Caco-2 (cell line): ENCODE measurements at regions not wholly inside any gene's neighbourhood (a gene's known extent, or its start where the extent isn't known, plus 50 kb on each side); places are given as distances from the start of the nearest gene placed in this dataset.

Source experiments
- BruUV-seq: library from RNA; stranded (reverse); fragments of 400-500 nt; replicated peaks from 2 replicates; lab custom pipeline; 2021; lab: Mats Ljungman, UMichigan
- CTCF ChIA-PET: fragments of 300-600 bp; sonication (Branson Sonifier 250); formaldehyde crosslinking; loops from one replicate; lab custom pipeline; 2022; ENCODE audit warnings: antibody characterized with exemption; lab: Charles Lee
- POLR2A ChIA-PET: fragments of 300-600 bp; sonication (Branson Sonifier 250); formaldehyde crosslinking; loops from one replicate; lab custom pipeline; 2022; ENCODE audit warnings: antibody characterized with exemption; lab: Charles Lee
- DNase-seq, 2 experiments: peaks; one replicate each; pipeline versions ENCODE4 v3.0.0 to v3.0.0-alpha.2; 2020 to 2022
- H3K27me3 ChIP-seq: replicated peaks from 2 replicates; pipeline ENCODE4 v1.6.0; 2011; ENCODE audit warnings: low read length; ENCODE audit not compliant: control insufficient read depth, insufficient read depth
- H3K36me3 ChIP-seq: 2 replicates; pipeline ENCODE4 v1.5.1; 2011; ENCODE audit warnings: low read length; ENCODE audit not compliant: control insufficient read depth, insufficient read depth
- H3K4me1 ChIP-seq: fragments of 250-450 bp; sonication (Bioruptor Pico); 2 replicates; pipeline ENCODE4 v1.5.1; 2020; ENCODE audit warnings: mild to moderate bottlenecking
- H3K4me3 ChIP-seq: 2 replicates; pipeline ENCODE4 v1.5.1; 2011; ENCODE audit warnings: low read depth, mild to moderate bottlenecking, control low read depth, low read length
- H3K9me3 ChIP-seq: fragments of 250-450 bp; sonication (Bioruptor Pico); 2 replicates; pipeline ENCODE4 v1.5.1; 2020; ENCODE audit warnings: mild to moderate bottlenecking, moderate library complexity
- H3K27ac Mint-ChIP-seq: one replicate; pipeline ENCODE4 v1.8.0; 2022; ENCODE audit warnings: mixed read lengths; ENCODE audit not compliant: unreplicated experiment
- H3K27me3 Mint-ChIP-seq: one replicate; pipeline ENCODE4 v1.8.0; 2022; ENCODE audit warnings: mixed read lengths; ENCODE audit not compliant: insufficient read depth, unreplicated experiment
- H3K36me3 Mint-ChIP-seq: one replicate; pipeline ENCODE4 v1.8.0; 2022; ENCODE audit warnings: mild to moderate bottlenecking, mixed read lengths; ENCODE audit not compliant: insufficient read depth, unreplicated experiment
- H3K4me1 Mint-ChIP-seq: one replicate; pipeline ENCODE4 v1.8.0; 2022; ENCODE audit warnings: low read depth, mixed read lengths; ENCODE audit not compliant: unreplicated experiment
- H3K4me3 Mint-ChIP-seq: one replicate; pipeline ENCODE4 v1.8.0; 2022; ENCODE audit warnings: mild to moderate bottlenecking, moderate library complexity, mixed read lengths; ENCODE audit not compliant: unreplicated experiment
- H3K9me3 Mint-ChIP-seq: one replicate; pipeline ENCODE4 v1.8.0; 2022; ENCODE audit warnings: mixed read lengths; ENCODE audit not compliant: unreplicated experiment
- CTCF ChIP-seq, 2 experiments: fragments of 200-600 bp in 1 of 2; IDR thresholded peaks; 1 replicate in 1 of 2; 2 replicates in 1 of 2; pipeline versions ENCODE4 v1.5.1 to v1.8.0; 2011 to 2022; ENCODE audit warnings: antibody characterized with exemption in 1 of 2, control low read depth in 1 of 2, inconsistent platforms in 1 of 2, low read depth in 1 of 2, low read length in 1 of 2, mild to moderate bottlenecking in 1 of 2, moderate library complexity in 1 of 2; ENCODE audit not compliant: insufficient read depth in 1 of 2, severe bottlenecking in 1 of 2, unreplicated experiment in 1 of 2
- intact Hi-C: fragments of 100-400 bp; cut with micrococcal nuclease; formaldehyde crosslinking; loops from one replicate; pipeline ENCODE4 v1.10.0; 2022; ENCODE audit not compliant: unreplicated experiment

DNA sequence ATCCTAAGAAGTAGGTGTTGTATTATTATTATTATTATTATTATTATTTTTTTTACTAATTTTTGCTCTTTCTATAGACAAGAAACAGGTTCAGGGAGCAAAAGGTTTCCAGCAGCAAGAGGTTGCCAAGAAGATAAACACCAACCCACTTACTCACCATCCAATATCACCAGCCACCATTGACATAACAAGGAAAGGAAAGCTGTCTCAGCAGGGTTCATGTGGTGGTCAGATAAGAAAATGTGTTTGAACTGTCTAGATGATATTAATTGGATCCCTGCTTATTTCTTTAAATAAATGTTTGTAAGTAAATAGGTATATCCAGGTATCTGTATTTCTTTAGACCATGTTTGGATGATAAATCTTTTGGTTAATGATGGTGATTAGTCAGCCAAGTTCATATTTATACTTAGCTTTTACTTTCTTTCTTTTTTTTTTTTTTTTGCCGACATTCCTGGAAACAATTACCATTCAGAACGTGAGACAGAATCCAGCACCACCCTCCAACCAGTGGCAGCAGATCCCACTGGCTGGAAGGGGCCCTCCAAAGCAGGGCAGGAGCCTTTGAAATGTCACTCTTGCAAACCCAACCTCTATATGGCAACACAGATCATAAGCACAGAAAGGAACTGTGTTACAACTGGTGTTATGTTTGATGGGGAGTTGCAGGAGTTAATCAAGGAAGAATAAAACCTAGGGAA, 139.2 kb upstream of the ECI2 start:
- Mint-ChIP-seq H3K9me3 (no peaks in the 10 kb centered on the region), H3K27ac (no peak overlapping the region), H3K36me3 (no peaks in the 10 kb centered on the region), H3K4me1 (no peaks in the 10 kb centered on the region), H3K27me3 (peaks cover 8% of the 10 kb centered on the region), H3K4me3 (no peak overlapping the region)
- Histone ChIP-seq H3K9me3 (no peaks in the 10 kb centered on the region; the same call in 1 of the 2 replicates), H3K4me3 (no peak overlapping the region), H3K27me3 (no peaks in the 10 kb centered on the region; the same call in 1 of the 2 replicates), H3K36me3 (no peaks in the 10 kb centered on the region), H3K4me1 (no peaks in the 10 kb centered on the region)
- POLR2A ChIA-PET = no interaction called here
- no peak for DNase-seq
- no TSS peak for BruUV-seq
- TF ChIP-seq CTCF (IDR thresholded peaks at IDR 0.05; ENCODE audit: insufficient read depth in 1 of 2, low read depth in 1 of 2, low read length in 1 of 2, severe bottlenecking in 1 of 2, unreplicated experiment in 1 of 2) = no peak
- CTCF ChIA-PET = no interaction called here
- intact Hi-C loops = no loop called here

DNA sequence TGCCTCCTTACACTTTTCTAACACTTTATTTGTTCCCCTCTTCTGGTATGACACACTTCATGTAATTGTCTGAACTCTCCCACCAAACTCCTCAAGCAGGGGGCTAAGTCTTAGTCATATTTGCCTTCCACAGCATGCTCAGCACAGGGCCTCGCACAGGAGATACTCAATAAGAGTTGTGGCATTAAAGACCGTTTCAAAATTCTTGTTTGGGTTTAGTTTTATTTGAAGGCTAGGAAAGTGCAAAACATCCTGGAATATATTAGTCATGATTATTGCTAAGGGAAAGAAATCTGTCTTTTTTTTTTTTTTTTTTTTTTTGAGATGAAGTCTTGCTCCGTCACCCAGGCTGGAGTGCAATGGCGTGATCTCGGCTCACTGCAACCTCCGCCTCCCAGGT, 137.6 kb upstream of the ECI2 start:
- CTCF ChIA-PET = no interaction called here
- H3K4me1 ChIP-seq = no peaks in the 10 kb centered on the region
- Mint-ChIP-seq H3K27me3 (peaks cover 7% of the 10 kb centered on the region), H3K4me1 (no peaks in the 10 kb centered on the region), H3K27ac (no peak overlapping the region), H3K9me3 (no peaks in the 10 kb centered on the region), H3K36me3 (no peaks in the 10 kb centered on the region), H3K4me3 (no peak overlapping the region)
- H3K4me3 ChIP-seq = no peak overlapping the region
- H3K36me3 ChIP-seq = no peaks in the 10 kb centered on the region
- H3K27me3 ChIP-seq = no peaks in the 10 kb centered on the region; the same call in 1 of the 2 replicates
- H3K9me3 ChIP-seq = no peaks in the 10 kb centered on the region
- intact Hi-C loops = no loop called here
- no TSS peak for BruUV-seq
- no peak for TF ChIP-seq CTCF (IDR thresholded peaks at IDR 0.05; ENCODE audit: insufficient read depth in 1 of 2, low read depth in 1 of 2, low read length in 1 of 2, severe bottlenecking in 1 of 2, unreplicated experiment in 1 of 2)
- POLR2A ChIA-PET = no interaction called here
- DNase-seq = no peak

GRCh38 chr6:4271761-4272470, 136.5 kb upstream of the ECI2 start:
- POLR2A ChIA-PET = no interaction called here
- peaks cover 8% of the 10 kb centered on the region for H3K27me3 Mint-ChIP-seq
- BruUV-seq = no TSS peak

More at GRCh38 chr6:4271761-4272470, 136.5 kb upstream of the ECI2 start:
- no peaks in the 10 kb centered on the region for H3K9me3 ChIP-seq
- intact Hi-C loops = no loop called here
- no peaks in the 10 kb centered on the region for H3K4me1 Mint-ChIP-seq
- CTCF ChIA-PET = no interaction called here
- H3K4me3 ChIP-seq = no peak overlapping the region
- H3K27me3 ChIP-seq = no peaks in the 10 kb centered on the region; the same call in 1 of the 2 replicates
- no peak for DNase-seq
- no peaks in the 10 kb centered on the region for H3K9me3 Mint-ChIP-seq
- no peaks in the 10 kb centered on the region for H3K36me3 ChIP-seq
- H3K27ac Mint-ChIP-seq = no peak overlapping the region
- no peaks in the 10 kb centered on the region for H3K4me1 ChIP-seq
- no peak overlapping the region for H3K4me3 Mint-ChIP-seq
- H3K36me3 Mint-ChIP-seq = no peaks in the 10 kb centered on the region
- no peak for TF ChIP-seq CTCF (IDR thresholded peaks at IDR 0.05; ENCODE audit: insufficient read depth in 1 of 2, low read depth in 1 of 2, low read length in 1 of 2, severe bottlenecking in 1 of 2, unreplicated experiment in 1 of 2)
